HG02798 (cell line): ENCODE measurements at regions not wholly inside any gene's neighbourhood (a gene's known extent, or its start where the extent isn't known, plus 50 kb on each side); places are given as distances from the start of the nearest gene placed in this dataset.

Experiments used
- ATAC-seq: cut with Tn5 transposase; IDR thresholded peaks from one replicate; pipeline ENCODE4 v1.9.1; 2021; ENCODE audit warnings: mild to moderate bottlenecking; ENCODE audit not compliant: unreplicated experiment, poor library complexity

GRCh38 chr11:106398502-106399075 is 321.1 kb downstream of the AASDHPPT start:
- no peak for ATAC-seq

DNA sequence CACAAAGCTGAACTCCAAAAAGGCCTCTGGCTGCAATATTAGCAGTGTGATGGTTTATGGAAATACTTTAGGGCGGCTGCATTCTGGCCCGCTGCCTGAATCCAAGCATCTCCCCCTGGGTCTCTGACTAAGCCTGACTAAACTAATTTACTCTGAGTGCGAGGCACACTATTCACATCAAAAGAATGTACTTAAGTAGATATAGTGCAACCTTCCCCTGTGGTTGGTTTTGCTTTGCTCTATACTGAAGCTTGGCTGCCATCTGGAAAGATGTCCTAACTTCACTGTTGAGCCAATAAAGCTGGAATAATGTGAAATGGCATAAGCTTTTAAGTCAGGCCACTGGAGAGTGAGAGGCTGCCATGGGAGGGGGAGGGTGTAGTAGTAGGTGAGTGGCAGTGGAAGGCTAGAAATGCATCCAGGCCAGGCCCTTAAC is 321.6 kb downstream of the AASDHPPT start:
- no peak for ATAC-seq

DNA sequence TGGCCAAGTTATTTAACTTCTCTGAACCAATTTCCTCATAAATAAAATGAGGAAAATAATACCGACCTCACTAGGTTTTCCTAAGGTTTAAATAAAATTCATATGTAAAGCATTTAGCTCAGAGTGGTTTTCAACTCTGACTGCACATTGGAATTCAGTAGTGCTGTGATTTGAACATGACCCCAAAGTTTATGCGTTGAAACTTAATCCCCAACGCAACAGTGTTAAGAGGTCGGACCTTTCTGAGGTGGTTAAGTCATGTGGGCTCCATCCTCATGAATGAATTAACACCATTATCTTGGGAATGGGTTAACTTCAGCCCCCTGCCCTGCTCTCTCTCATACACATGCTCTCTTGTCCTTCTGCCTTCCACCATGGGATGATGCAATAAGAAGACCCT is 322.2 kb downstream of the AASDHPPT start:
- no peak for ATAC-seq

GRCh38 chr11:106400949-106401570 is 323.6 kb downstream of the AASDHPPT start:
- no peak for ATAC-seq

GRCh38 chr11:106403751-106404150 is 326.3 kb downstream of the AASDHPPT start:
- ATAC-seq: no peak

DNA sequence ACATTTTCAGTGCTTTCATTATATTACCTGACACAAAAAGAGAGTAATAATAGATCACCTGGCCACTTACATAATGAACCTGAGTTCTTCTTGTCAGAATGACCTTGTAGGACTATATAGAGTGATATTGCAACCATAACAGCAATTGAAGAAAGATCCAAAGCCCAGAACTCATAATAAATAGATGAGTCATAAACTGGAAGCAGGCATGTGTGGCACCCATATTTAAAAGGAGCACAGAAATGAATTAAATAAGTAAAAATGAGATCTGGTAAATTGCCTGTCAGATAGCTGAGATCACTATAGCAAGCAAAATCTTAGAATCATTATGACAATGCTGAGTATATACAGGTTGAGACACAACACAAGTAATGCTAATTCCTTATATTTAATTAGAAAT is 331.8 kb downstream of the AASDHPPT start:
- no peak for ATAC-seq

DNA sequence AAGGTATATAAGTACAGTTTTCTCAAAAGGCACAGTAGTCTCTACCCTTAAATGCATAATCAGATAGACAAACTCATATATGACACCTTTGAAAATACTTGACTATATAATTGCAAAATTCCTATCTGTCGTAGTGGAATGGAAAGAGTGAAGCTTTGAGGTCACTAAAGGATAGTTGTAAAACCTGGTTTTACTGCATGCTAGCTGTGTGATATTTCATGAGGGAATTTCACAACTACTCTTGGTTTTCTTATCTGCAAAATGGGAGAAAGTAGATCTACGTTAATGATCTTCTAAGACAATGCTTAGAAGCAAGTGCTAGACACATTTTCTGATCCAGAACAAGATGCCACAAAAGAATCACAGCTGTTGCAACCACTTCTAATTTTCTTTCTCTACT is 332.2 kb downstream of the AASDHPPT start:
- no peak for ATAC-seq

GRCh38 chr11:106410902-106411301 is 333.4 kb downstream of the AASDHPPT start:
- no peak for ATAC-seq

DNA sequence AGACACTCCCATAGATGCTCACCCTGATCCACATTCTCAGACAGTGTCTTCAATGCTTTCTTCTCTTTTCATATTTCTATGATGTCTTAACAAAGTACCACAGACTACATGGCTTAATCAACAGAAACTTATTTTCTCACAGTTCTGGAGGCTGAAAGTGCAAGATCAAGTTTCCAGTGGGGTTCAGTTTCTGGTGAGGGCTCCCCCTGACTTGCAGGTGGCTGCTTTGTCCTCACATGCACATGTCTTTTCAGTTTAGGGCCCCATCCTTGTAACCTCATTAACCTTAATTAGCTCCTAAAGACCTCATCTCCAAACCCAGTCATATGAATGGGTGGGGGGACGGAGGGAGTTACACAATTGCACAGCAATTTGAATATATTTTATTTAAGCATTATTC is 335.8 kb downstream of the AASDHPPT start:
- no peak for ATAC-seq

DNA sequence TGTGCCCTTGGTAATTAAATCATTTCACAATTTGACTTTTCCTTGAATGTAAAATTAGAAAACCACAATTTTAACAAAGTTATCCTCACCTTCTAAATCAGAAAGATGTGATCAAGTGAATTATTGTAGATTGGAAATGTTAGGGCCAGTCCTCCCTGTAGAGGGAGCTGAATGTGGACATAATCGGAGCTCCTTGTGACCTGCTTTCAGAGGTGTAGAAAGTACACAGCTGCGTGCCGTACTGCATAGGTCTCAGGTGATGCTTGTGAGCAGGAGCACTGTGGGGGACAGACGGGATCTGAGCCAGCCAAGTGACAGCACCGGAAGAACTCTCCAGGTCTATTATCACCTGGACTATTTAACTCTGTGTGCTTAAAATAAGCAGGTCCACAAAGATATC is 338.0 kb downstream of the AASDHPPT start:
- ATAC-seq: no peak

DNA sequence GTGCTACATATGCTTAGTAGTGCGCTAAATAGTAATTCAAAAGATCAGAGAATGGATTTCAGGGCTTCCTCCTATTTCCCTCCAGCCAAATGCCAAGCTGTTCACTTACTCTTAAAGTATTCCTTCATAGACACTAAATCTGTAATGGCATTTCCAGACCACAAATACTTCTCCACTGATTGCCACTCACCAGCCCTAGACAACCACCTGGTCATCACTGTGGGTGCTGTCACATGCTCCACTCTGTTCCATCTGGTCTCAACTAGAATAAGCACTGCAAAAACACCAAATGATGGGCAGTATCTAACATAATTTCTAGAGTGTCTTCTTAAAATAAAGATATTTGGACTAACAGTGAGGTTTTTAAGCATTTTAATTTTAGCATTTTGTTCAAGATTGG is 341.3 kb downstream of the AASDHPPT start:
- no peak for ATAC-seq

DNA sequence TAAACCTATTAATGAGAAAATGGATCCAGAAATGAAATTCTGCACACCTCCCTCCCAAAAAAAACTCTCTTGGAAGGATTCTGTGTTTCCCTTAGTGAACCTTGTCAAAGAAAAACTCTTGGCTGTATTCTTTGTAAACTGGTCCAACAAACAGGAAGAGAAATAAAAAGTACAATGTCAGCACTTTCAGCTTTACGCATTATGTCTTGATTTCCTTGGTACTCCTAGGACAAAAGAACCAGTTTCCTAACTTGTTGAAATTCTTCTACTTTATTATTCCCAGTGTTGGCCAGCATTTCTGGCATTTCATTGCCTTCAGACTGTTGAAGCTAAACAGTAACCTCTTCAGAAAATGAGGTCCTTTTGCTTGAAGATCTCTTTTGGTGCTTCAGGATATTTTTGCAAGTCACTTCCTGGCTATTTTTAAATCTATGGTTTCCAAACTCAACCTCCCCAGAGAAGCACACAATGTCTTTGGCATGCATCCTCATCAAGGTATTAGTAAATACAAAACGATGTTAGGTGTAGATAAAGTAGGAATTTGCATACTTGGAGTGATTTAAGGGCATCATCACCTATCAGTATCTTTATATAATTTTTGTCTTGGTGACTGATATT is 342.7 kb downstream of the AASDHPPT start:
- ATAC-seq: no peak

GRCh38 chr11:106420686-106421085 is 343.2 kb downstream of the AASDHPPT start:
- ATAC-seq: no peak

DNA sequence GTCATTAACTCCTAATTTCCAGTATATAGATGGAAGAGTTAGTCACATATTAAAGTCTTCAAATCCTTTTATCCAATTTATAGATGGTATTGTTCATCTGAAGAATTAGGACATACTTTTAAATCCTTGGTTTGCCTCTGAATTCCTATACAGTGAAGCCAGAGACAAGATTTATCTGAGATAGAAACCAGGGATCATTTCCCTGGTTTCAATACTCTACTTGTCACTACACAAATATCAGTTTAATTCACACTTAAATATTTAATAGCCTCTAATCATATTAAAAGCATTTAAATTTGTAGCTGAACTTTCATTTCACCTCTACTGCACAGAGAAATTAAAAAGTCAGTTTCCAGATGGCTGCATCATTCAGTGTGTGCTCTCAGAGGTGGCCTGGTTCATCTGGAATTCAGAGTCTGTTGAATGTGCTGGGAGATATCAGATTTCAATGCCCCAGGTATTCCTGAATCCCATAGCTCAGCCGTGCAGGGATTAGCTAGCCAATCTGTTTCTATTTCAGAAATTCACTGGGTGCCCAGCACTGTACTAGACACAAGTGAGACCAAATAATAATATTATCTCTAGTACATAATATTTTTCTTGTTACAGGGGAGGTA is 344.3 kb downstream of the AASDHPPT start:
- no peak for ATAC-seq

- no peak for ATAC-seq
These were observed 345.1 kb downstream of the AASDHPPT start for GRCh38 chr11:106422583-106422982.

GRCh38 chr11:106424111-106424510 is 346.6 kb downstream of the AASDHPPT start:
- no peak for ATAC-seq

DNA sequence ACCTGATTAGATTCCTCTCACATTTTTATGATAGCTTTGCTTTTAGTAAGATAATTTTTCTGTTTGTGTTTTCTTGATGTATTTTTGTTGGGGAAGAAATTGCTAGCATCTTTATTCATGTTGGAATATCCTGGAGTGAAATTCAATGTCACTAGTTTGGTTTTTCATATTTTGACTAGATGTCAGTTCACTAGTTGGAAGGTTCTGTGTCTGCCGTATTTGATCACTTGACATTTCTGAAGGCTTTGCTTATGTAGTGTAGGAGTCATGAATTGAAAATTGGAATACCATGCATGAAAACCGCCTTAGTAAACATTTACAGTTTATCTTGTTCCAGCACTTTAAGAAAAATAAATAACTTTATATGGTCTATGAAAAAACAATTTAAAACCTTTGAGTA is 348.4 kb downstream of the AASDHPPT start:
- ATAC-seq: no peak

GRCh38 chr11:106426696-106427095 is 349.2 kb downstream of the AASDHPPT start:
- ATAC-seq: no peak

DNA sequence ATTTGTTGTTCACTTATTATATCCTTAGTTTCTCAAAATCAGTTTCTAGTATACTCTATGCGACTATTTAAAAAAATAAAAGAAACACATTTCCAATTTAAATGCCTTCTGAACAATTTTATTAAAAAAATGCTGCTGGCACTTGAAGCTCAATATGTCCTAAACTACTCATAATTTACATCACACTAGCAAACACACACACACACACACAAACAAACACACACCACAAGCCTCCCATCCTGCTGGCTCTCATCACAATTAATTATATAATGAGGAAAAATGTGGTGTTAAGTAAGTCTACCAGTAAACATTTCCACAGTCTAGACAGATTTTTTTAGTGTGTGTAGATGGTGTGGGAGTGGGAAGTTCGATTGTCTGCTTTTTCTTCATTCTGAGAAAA is 350.3 kb downstream of the AASDHPPT start:
- no peak for ATAC-seq

GRCh38 chr11:106442032-106442431 is 364.6 kb downstream of the AASDHPPT start:
- no peak for ATAC-seq

- ATAC-seq: no peak
These were observed 368.8 kb downstream of the AASDHPPT start for GRCh38 chr11:106446302-106446701.

DNA sequence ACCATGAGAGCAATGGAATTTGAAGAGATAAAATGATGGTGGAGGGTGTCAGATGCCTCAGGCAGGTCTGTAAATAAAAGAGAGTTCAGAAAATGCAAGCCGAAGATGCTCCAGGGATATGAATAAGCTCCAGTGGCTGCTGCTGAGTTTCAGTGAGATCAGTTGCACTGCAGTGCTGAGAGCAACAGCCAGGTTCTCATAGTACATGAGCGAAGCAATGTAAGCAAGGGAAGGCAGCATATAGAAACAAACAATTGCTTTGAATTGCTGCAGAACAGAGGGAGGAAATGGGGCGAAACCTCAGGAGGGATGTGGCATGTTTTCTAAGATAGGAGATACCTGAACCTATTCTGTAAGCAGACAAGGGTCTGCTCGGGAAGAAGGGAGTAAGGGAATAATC is 369.5 kb downstream of the AASDHPPT start:
- no peak for ATAC-seq
